Activated B cell treated with CpG ODN at 0.5 μM for 24 hours (primary cell): ENCODE measurements at regions not wholly inside any gene's neighbourhood (a gene's known extent, or its start where the extent isn't known, plus 50 kb on each side); places are given as distances from the start of the nearest gene placed in this dataset.

Source experiments
- ATAC-seq: fragments of 200-7000 bp; cut with Tn5 transposase; one replicate; pipeline ENCODE4 v1.10.0; 2021; ENCODE audit warnings: low read depth, mild to moderate bottlenecking, moderate library complexity
- CTCF ChIA-PET: fragments of 350-600 bp; sonication (Branson Sonifier 250); formaldehyde crosslinking; loops from one replicate; lab custom pipeline; 2021; ENCODE audit warnings: antibody characterized with exemption; lab: Charles Lee
- POLR2A ChIA-PET: fragments of 350-600 bp; sonication (Branson Sonifier 250); formaldehyde crosslinking; loops from one replicate; lab custom pipeline; 2021; ENCODE audit warnings: antibody characterized with exemption; lab: Charles Lee
- DNase-seq: peaks from one replicate; pipeline ENCODE4 v3.0.0; 2022
- H3K27ac Mint-ChIP-seq: one replicate; pipeline ENCODE4 v1.8.0; 2020; ENCODE audit warnings: mixed read lengths
- H3K27me3 Mint-ChIP-seq: one replicate; pipeline ENCODE4 v1.8.0; 2021; ENCODE audit warnings: mixed read lengths
- H3K36me3 Mint-ChIP-seq: one replicate; pipeline ENCODE4 v1.8.0; 2021; ENCODE audit warnings: low read depth, mixed read lengths
- H3K4me1 Mint-ChIP-seq: one replicate; pipeline ENCODE4 v1.8.0; 2021; ENCODE audit warnings: mixed read lengths
- H3K4me3 Mint-ChIP-seq: one replicate; pipeline ENCODE4 v1.8.0; 2020; ENCODE audit warnings: mild to moderate bottlenecking, mixed read lengths
- H3K9me3 Mint-ChIP-seq: one replicate; pipeline ENCODE4 v1.8.0; 2020; ENCODE audit warnings: mixed read lengths
- intact Hi-C: fragments of 100-400 bp; cut with micrococcal nuclease; formaldehyde crosslinking; loops from one replicate; pipeline ENCODE4 v1.15.1; 2024
- TF ChIP-seq, protein P1 (sequence below): fragments of 200-600 bp; IDR thresholded peaks from one replicate; pipeline ENCODE4 v1.8.0; 2022; ENCODE audit warnings: antibody characterized with exemption, mild to moderate bottlenecking

DNA sequence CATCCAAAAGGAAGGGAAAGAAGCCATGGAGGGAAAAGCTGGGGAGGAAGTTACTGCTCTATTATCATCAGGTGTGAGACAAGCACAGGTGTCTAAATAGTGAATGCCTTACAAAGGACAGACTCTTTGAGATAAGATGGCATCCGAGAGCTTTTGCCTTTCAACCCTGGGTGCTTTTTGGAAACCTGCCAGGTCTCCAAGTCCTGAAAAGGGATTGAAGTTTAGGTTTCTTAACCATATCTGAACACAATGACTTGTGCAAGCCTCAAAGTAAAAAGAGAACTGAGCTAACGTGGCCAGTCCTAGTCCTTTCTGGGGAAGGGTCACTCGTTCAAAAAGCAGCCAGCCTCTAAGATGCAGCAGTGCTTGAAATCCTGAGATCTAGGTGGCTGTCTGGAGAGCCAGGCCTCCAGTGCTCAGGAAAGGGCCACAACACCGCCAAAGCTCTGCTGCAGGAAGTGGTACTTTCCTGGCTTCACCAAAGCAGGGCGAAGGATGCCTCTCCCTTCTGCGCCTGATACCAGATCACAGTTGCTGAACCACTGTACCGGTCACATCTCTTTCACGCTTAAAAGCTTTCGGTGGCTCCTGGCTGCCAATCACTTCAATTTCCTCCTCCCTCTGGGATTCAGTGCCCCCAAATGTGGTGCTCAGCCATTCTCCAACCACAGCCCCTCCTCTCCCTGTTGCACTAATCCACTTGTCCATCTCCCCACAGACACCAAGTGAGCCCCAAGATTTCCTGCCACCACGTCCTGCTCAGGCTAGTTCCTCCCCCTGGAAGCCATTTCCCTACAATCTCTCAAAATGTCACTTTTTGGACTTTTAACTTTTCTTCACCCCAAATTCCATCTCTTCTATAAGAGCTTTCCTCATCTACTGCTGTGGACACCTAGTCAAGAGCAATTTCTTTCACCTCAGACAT lies 104.1 kb upstream of the LPP start:
- no peak overlapping the region for H3K27ac Mint-ChIP-seq
- CTCF ChIA-PET: interaction anchor here (1.1 kb wide), 1 partner anchor 43 kb away, joined by 3 read pairs; no protein-coding TSS in a partner anchor
- H3K27me3 Mint-ChIP-seq: peaks cover 1% of the 10 kb centered on the region
- TF ChIP-seq, protein P1, sequence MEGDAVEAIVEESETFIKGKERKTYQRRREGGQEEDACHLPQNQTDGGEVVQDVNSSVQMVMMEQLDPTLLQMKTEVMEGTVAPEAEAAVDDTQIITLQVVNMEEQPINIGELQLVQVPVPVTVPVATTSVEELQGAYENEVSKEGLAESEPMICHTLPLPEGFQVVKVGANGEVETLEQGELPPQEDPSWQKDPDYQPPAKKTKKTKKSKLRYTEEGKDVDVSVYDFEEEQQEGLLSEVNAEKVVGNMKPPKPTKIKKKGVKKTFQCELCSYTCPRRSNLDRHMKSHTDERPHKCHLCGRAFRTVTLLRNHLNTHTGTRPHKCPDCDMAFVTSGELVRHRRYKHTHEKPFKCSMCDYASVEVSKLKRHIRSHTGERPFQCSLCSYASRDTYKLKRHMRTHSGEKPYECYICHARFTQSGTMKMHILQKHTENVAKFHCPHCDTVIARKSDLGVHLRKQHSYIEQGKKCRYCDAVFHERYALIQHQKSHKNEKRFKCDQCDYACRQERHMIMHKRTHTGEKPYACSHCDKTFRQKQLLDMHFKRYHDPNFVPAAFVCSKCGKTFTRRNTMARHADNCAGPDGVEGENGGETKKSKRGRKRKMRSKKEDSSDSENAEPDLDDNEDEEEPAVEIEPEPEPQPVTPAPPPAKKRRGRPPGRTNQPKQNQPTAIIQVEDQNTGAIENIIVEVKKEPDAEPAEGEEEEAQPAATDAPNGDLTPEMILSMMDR: no peak
- peaks cover 12% of the 10 kb centered on the region for H3K4me1 Mint-ChIP-seq
- POLR2A ChIA-PET: interaction anchor here (0.5 kb wide), 2 partner anchors 76 to 350 kb away, joined by 3 read pairs; no protein-coding TSS in a partner anchor
- H3K4me3 Mint-ChIP-seq: no peak overlapping the region
- H3K36me3 Mint-ChIP-seq: no peaks in the 10 kb centered on the region
- DNase-seq: no peak
- intact Hi-C loops: loop anchor here (5.0 kb wide), 1 partner anchor 73 kb away; no protein-coding TSS in a partner anchor
- peak; percentile 56 for ATAC-seq
- no peaks in the 10 kb centered on the region for H3K9me3 Mint-ChIP-seq

DNA sequence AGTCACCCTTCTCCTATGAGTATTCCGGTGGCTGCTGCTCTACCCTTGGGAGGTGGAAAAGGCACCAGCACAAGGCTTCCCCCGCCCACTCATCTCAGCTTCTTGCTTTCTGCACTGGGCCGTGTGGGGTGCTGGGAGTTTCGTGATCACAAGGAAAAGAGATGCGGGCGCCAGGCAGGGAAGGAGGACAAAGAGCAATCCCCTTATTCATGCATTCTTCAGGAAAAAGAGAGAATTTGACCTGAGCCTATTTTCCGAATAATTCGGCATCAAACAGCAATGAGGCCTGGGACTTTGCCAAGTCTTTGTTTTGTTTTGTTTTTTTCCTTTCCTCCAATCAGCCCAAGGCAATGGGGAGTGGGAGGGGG lies 102.2 kb upstream of the LPP start:
- ChIA-PET CTCF (no interaction called here), POLR2A (interaction anchor here (0.7 kb wide), 1 partner anchor 20 kb away, joined by 6 read pairs; no protein-coding TSS in a partner anchor)
- H3K27ac Mint-ChIP-seq: no peak overlapping the region
- H3K4me1 Mint-ChIP-seq: peaks cover 12% of the 10 kb centered on the region
- no peaks in the 10 kb centered on the region for H3K9me3 Mint-ChIP-seq
- ATAC-seq (no peak), DNase-seq (no peak)
- intact Hi-C loops: loop anchor here (5.0 kb wide), 1 partner anchor 74 kb away; no protein-coding TSS in a partner anchor
- H3K4me3 Mint-ChIP-seq: no peak overlapping the region
- peaks cover under 1% of the 10 kb centered on the region for H3K27me3 Mint-ChIP-seq
- TF ChIP-seq, protein P1: no peak
- no peaks in the 10 kb centered on the region for H3K36me3 Mint-ChIP-seq

DNA sequence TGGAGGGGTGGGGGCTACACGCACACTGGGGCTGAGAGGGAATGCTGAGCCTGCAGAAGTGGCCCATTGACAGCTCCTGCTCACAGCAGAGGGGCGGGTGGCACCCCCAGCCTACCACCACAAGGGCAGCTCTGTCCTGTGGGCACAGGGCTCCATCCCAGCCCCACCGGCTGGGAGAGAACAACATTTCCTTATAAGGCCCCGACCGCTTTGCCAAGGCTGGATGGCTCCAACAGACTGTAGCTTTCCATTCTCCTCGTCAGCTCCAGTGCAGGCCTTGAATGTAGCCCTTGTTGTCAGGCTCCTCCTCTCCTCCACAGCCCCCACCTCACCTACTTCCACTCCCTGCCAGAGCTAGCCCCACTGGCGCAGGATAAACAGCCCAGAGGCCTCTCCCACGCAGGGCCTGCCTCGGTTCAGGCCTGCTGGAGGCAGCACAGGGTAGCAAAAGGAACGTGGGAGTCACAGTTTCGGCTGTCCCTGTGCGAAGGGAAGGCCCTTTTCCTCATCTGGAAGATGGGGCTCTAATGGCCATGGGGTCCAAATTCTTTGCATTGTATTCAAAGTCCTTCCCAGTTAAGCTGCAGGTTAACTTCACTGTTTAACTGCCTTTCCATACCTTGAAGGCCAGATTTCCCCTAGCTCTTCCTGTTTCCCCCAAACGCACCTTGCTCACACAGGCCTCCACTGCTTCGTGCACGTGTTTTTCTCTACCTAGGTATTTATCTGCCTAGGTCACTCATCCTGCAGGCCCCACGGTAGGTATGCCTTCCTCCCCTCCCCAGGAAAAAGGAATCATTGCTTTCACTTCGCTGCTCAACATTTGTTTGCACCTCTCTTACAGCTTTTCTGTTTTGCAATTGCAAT lies 101.6 kb upstream of the LPP start:
- Mint-ChIP-seq H3K27me3 (no peaks in the 10 kb centered on the region), H3K4me1 (peaks cover 12% of the 10 kb centered on the region), H3K4me3 (no peak overlapping the region), H3K9me3 (no peaks in the 10 kb centered on the region), H3K36me3 (no peaks in the 10 kb centered on the region), H3K27ac (no peak overlapping the region)
- ATAC-seq (no peak), DNase-seq (no peak)
- ChIA-PET CTCF (no interaction called here), POLR2A (interaction anchor here (0.6 kb wide), 1 partner anchor 83 kb away, joined by 3 read pairs; no protein-coding TSS in a partner anchor)
- intact Hi-C loops: loop anchor here (5.0 kb wide), 1 partner anchor 75 kb away; no protein-coding TSS in a partner anchor
- TF ChIP-seq, protein P1: no peak

DNA sequence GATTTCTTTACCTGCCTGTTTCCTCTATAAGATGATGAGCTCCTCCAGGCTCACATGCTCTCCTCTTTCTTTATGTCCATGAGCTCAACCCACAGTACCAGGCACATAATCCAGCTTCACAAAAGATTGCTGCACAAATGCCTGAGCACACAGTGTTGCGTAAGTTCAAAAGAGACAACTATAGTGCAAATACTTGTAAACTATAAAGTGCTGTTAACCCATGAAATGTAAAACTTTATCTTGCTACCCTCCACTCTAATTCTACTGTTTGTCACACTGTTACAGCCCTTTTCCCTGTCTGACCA lies 101.0 kb upstream of the LPP start:
- Mint-ChIP-seq H3K36me3 (no peaks in the 10 kb centered on the region), H3K4me3 (no peak overlapping the region), H3K27ac (no peak overlapping the region), H3K9me3 (no peaks in the 10 kb centered on the region), H3K27me3 (no peaks in the 10 kb centered on the region), H3K4me1 (peaks cover 12% of the 10 kb centered on the region)
- intact Hi-C loops: loop anchor here (5.0 kb wide), 1 partner anchor 76 kb away; no protein-coding TSS in a partner anchor
- TF ChIP-seq, protein P1: no peak
- ChIA-PET POLR2A (interaction anchor here (0.6 kb wide), 1 partner anchor 84 kb away, joined by 3 read pairs; no protein-coding TSS in a partner anchor), CTCF (no interaction called here)
- no peak for DNase-seq
- ATAC-seq: no peak
